ELF-1 (cell line): ENCODE measurements at regions not wholly inside any gene's neighbourhood (a gene's known extent, or its start where the extent isn't known, plus 50 kb on each side); places are given as distances from the start of the nearest gene placed in this dataset.
"Not testable (repeated sequence)": the region's sequence is repeated elsewhere in the genome, so short reads cannot be mapped to it uniquely, and the experiment has no call there.

Experiments
- DNase-seq: peaks from one replicate; pipeline ENCODE4 v3.0.0-alpha.2; 2016; ENCODE audit warnings: low read depth, low spot score

DNA sequence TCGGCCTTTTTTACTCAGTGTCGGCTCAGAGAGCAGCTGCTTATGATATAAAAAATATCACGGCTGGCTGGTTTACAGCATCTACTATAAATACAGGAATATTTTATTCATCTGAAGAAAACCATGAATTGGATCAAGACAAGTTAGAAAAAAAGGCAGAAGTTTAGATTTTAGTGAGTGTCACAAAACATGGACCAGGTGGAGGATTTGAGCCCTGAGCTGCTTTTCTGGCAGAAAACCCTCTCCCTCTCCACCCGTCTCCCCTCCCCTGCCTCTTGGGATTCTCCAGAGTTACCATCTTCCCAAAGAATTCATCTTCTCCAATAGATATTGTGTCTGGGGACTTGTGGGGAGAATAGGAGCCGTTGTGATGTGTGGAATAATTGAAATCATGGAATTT, 142.8 kb upstream of the RAI2 start:
- DNase-seq, result no peak

DNA sequence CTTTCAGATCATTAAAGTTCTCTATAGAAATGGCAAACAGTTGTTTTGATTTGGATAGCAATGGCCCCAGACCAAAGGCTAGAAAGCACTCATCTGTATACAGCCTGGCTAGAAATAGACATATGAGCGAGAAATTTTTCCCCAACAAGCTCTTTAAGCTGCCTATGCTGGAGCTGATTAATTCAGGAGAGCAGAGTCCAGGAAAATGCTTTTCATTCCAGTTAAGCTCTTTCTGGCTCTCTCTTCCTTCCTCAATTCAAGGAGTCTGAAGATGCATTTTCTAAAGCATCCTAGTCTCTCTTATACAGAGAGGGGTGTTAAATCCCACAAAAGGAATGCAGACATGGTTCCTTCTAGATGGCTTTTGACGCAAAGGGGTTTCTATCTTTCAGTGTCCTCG, 141.7 kb upstream of the RAI2 start:
- no peak for DNase-seq

DNA sequence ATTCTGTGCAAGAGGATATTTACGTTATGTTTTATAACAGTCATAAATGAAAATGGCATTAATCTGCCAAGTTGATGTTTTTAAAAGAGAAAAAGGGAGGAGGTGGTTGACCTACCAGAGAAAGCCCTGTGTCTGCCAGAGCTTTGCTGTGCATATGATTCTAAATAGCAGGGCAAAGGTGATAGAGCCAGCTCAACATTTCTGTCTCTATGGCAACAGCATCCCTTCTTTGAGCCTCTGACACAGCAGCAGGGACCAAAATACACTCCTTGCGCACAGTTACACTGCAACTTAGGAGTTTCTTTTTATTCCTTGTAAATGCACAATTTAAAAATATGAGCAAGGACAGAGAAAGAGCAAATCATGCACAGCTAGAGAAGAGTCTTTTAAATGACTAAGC, 133.3 kb upstream of the RAI2 start:
- no peak for DNase-seq

DNA sequence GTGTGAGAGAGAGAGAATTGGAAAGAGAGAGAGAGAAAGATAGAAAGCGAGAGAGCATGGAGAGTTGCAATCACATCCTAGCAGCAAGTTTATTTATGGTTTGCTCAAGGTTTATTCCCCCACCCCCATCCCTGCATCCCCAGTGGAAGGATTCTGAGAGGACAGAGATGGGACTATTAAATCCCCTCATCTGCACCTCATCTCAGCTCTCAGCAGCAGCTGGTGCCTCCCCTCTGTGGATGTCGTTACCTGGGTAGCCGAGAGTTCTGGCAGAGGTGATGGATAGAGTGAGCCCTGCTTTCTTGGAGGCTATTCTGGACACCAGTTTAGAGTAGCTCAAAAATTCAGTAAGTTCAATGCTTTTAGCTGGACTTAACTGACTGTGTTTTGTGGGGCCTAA, 132.0 kb upstream of the RAI2 start:
- no peak for DNase-seq

DNA sequence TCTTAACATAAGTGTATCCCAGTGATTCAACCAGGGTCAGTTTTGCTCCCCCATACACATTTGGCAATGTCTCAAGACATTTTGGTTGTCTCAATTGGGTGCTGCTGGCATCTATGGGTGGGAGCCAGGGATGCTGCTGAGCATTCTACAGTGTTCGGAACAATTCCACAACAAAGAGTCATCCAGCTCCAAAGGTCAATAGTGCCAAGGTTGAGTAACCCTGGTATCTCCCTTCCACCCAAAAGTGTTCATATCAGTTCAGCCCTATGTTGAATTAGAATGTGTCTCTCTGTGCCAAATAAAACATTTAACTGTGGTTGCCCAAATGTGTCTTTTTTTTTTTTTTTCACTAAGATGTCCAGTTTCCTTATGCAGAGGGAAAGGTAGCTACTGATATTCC, 129.4 kb upstream of the RAI2 start:
- no peak for DNase-seq

DNA sequence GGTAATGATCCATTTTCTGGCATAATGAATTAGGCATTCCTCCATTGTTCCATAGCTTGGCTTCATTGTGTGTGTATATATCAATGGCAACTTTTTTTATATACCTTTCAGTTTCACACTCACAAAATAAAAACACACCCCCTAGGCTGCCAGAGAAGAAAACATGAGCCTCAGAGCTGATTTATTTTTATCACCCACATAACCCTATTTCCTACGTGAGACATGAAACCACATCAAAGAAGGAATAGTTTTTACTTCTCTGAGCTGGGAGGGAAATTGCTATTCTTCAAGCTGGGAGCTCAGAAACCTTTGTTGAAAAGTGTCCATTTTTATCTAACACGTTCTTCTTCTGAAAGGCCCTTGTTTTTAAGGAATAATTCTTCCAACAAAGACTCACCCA, 126.7 kb upstream of the RAI2 start:
- no peak for DNase-seq

DNA sequence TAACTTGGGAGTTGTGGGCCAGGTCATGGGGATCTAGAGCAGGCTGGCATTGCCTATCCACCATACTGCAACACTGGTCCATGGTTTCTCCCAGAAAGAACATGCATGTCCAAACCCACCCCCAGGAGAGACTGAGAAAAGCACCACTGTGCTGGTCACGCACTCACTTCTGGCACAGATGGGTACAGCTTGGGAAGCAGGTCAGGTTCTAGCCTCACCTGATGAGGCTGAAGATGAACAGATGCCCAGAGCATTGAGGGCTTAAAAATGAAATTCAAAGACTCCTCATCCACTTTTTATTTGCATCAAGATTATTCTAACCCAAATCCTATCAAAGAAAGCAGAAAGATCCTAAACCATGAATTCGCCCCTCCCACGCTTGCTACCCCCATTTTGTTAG, 125.9 kb upstream of the RAI2 start:
- no peak for DNase-seq

DNA sequence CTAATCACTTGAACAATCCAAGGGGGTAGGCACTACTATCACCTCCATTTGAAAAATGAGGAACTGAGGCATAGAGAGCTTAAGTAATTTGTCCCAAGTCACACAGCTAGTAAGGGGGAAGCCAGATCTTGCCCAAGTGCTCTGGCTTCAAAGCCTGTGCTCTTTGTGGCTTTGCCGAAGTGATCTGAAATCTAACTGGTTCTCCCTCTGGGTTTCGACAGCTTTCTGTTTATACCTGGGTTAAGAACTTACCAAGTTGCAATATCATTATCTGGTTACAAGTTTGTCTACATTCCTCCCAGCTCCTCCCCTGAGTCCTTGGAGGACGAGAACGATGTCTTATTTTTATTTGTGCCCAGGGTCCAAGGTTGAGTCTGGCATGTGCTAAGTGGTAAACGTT, 125.3 kb upstream of the RAI2 start:
- peak; percentile 3 for DNase-seq

DNA sequence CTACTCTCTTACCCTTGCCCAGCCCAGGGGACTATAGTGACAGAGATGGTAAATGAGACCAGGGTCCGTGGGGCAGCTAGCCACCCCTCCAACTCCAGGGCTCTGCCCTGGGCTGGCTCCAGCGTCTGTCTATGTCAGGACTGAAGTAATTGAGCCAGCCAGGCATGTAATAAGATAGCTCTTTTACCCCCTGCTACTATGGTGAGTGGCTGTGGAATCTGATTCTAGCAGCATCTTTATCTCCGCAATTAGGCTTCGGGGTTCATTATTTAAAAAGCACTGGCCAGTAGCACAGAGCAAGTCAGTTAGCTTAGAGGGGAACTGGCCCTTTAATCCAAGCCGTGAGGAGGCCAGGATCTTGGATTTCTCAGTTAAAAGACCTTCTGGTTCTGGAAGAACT, 123.3 kb upstream of the RAI2 start:
- DNase-seq, result no peak

DNA sequence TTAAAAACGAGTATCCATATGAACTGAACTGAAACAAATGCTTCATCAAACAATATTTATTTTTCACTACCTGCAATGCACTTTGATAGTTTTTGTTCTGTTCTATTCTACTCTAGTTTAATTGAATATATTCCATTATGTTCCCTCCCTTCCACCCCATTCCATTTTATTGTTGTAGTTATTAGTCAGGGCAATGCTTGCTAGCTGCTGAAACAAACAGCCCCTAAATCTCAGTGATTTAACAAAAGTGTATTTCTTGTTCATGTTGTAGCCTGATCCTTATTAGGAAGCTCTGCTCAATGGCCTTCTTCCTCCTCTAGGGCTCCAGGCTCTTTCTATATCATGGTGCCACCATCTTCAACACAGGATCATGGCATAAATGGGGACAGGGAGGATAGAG, 122.3 kb upstream of the RAI2 start:
- DNase-seq, result no peak

DNA sequence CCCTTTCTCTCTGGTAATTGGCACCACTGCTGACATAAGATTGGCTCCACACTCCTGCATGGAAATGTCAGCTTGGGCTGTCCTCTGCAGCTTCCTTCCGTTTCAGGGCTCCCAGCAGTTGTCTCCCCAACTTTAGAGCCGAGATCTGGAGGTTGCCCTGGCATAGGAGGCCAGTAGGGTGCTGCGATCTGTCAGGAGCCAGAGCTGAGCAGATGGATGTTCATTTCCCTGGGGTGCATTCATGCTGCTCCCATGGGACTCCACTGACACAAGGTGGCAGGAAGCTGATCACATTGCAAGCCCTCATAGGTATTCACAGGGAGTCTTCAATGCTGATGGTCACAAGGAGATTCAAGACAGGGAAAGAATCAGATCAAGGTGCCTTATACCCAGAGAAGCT, 116.6 kb upstream of the RAI2 start:
- no peak for DNase-seq

DNA sequence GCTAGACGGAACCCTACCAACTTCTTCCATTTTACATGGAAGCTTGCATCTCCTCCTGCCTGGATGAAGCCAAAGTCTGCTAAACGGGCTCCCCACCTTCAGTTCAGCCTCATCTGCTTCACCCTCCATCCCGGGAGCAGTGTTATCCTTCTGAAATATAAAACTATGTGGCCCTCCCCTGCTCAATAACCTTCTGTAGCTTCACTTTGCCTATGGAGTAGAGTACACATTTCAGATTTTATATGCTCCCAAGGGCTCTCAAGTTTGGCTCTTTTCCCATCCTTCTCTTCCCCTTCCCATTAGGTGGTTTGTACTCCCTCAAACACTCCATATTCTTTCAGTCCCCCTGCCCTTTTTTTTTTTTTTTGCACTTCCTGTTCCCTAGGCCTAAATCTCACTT, 115.9 kb upstream of the RAI2 start:
- DNase-seq, result no peak

DNA sequence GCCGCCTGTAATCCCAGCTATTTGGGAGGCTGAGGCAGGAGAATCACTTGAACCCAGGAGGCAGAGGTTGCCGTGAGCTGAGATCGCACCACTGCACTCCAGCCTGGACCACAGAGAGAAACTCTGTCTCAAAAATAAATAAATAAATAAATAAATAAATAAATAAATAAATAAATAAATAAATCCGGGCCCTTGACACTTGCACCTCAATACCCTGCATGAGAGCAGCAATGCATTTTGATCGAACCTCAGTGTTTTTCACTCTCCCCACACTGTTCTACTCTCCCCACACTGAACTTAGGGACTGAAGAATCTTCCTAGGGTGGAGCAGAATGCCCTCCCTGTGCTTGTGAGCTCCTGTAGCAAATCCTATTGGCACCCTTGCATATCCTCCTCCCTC, 114.3 kb upstream of the RAI2 start:
- not testable (repeated sequence) for DNase-seq

DNA sequence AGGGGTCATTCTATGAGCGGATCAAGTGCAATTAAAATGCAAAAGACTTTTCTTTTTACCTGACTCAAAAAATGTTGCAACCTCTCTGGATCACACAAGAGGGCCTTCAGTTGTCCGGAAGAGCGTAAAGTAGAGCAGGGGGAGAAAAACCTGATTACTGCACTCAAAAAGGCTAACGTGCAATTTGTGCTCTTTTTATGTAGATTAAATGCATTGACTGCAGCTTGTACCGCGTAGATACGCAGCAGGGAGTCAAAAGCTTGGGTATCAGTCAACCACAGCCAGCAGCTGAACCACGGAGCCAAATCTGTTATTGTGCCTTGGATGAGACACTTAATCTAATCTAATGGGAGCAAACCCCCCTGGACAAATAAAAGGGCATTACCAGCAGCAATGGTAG, 107.3 kb upstream of the RAI2 start:
- DNase-seq, result no peak

DNA sequence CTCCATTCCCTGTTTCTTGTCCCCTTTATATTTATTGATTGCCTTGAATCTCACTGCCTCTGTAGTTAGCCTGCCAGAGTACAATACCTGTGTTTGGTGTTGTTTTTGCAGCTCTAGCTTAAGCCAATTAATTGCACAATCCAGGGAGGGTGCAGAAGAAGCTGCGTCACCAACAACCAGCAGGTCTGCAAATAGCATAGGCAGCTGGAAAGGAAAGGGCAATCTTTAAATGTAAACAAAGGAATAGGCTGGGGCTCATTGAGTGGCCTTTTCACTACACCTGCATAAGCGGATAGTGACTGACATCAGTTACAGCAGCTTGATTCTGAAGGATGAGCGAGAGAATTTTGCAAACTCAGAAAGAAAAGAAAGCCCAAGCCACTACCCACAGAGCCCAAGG, 106.8 kb upstream of the RAI2 start:
- peak; percentile 5 for DNase-seq

DNA sequence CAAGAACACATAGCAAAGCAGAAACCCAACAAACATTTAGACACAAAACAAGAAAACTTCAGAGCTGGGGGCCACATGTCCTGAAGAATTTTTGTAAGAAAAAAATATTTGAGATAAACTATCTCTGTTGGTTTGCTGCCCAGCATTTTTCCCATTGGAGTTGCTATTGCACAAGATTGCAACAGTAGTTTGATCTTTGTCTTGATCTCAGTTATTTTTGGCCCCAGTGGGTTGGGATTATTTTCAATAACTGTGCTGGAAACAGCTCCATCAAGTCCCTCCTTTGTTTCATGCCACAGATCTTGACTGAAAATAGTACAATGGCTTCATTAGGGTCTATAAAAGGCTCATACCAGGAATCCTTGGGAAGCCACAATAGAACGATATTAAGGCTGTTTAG, 103.8 kb upstream of the RAI2 start:
- no peak for DNase-seq

DNA sequence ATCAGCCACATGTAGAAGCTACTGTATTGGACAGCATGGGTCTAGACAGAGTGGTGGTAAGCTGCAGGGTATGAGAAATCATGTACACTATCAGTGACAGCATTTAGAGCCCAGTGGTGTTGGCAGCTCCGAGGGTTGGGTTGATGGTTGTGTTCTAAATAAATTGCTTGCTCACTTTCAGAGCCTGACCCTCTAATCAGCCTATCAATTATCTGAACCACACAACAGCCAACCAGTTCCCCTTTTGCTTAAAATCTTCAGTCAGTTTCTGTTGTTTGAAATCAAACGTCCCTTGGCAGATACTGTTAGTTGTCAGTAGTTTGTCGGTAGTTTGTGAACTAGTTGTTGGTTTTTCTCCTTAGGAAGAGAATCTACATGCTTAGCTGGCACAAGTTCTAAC, 99.8 kb upstream of the RAI2 start:
- DNase-seq, result no peak

DNA sequence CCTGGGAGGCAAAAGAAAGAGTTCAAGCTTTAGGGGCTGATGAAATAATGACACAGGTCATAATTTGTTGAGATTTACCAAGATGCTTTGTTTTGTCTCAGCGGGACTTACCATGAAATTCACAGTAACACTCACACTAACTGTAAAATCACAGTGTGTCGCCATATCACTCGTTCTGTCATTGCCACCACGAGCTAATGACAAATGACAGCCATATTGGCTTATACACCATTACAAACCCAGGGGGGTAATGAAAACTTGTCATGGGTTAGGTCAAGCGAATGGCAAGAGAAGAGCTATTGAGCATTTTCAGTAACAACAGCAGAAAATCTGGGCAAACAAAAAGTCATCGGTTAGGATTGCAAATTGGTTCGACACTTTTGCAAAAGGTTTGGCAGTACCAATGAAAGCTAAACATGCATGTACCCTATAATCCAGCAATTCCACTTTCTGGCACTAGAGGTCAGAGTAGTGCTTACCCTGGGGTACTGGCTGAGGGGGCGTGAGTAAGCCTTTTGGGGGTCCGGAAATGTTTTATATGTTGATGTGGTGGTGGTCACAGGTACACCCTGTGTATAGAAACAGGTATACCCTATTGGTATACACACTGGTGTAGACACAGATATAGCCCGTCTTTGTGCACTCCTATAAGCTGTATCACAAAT, 83.9 kb upstream of the RAI2 start:
- peak; percentile 30 for DNase-seq

DNA sequence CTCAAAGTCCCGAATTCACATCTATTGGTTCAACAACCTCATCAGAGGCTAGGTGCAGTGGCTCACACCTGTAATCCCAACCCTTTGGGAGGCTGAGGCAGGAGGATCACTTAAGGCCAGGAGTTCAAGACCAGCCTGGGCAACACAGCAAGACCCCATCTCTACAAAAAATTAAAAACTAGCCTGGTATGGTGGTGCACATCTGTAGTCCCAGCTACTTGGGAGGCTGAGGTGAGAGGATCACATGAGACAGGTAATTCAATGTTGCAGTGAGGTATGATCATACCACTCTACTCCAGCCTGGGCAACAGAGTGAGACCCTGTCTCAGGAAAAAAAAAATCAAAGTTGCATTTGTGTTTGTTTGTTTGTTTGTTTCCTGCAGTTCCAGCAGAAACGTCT, 80.1 kb upstream of the RAI2 start:
- not testable (repeated sequence) for DNase-seq

DNA sequence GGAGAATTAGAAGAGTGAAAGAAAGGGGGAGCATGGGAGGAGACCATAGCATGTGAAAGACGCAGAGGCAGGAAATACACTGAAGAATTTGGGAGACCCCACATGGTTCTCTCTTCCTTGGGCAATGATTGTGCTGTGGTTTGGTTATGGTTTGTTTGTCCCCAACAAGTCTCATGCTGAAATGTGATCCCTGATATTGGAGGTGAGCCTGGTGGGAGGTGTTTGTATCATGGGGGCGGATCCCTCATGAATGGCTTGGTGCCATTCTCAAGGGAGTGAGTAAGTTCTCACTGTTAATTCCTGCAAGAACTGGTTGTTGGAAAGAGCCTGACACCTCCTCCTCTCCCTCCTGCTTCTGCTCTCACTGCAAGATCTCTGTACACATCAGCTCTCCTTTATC, 78.6 kb upstream of the RAI2 start:
- no peak for DNase-seq

DNA sequence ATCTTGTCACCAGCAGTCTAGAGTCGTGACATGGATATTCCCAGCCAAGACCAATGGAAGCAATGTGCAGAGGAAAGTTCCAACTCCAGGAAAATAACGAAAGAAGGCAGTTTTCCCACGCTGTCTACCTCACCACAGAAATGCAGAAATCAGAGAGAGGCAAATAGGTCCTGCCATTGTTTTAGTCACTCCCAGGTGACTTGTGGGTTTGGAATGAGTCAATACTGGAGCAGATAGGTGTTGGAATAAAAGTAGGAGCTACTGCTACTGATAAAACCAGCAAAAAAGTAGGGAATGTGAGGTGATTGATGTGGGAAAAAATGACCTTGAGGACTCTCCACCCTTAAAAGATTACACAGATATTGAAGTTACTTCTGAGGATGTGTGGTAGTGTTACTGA, 72.8 kb upstream of the RAI2 start:
- no peak for DNase-seq

DNA sequence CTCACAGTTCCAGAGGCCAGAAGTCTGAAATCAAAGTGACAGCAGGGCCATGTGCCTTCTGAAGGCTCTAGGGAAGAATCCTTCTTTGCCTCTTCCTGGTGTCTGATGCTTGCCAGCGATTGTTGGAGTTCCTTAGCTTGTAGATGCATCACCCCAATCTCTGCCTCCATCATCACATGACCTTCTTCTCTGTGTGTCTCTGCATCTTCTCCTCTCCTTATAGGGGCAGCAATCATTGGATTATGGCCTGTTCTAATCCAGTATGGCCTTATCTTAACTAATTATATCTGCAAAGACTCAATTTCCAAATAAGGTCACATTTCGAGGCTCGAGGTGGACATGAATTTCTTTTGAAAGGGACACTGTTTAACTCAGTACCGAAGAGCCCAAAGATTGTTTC, 71.7 kb upstream of the RAI2 start:
- DNase-seq, result no peak

DNA sequence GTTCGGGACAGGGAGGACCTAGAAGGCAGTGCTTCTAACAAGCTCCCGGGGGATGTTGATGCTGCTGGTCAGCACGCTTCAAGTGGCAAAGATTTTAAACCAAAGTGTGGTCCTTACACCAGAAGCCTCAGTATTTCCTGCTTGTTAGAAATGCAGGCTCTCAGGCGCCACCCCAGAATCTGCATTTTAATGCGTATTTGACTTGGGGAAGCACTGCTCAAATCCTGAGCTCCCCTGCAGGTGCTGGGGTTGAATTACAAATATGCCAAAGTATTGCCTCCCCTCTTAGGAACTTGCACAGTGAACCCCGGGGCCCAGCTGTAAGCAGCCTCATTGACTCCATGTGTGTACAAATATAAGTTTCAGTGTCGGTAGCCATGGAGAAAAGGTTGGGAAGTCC, 70.8 kb upstream of the RAI2 start:
- DNase-seq, result no peak

DNA sequence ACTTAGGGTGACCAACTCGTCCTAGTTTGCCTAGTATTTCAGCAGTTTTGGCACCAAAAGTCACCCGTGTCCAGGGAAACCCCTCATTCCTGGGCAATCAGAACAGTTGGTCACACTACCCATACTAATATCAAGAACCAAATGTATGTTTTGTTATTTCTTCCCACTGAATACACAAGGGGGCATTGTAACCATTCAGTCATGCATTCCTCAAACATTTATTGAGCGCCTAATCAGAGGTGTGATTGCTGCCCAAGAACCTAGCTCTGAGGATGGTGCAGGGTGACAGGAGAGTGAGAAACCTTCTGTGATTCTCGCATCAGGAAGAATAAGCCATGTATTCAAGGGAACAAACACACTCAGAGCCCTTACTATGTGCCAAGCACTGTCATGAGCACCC, 69.8 kb upstream of the RAI2 start:
- no peak for DNase-seq

DNA sequence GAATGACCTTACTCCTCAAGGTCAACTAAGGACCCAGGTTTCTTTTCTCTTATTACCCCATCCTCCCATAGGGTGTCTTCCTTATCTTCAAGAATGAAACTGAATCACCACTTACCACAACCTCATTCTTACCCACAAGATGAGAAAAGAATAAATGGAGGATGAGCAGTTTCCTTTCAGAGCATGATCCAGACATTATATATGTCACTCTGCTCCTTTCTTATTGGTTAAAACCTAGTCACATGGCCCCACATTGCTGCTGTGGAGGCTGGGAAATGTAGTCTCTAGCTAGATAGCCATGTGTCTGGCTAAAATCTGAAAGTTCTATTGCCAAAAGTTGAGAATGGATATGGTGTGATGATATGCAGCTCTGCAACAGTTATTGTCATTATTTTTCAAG, 62.4 kb upstream of the RAI2 start:
- DNase-seq, result no peak
